Sigmoid colon (tissue), 4 donors: ENCODE measurements at regions not wholly inside any gene's neighbourhood (a gene's known extent, or its start where the extent isn't known, plus 50 kb on each side); places are given as distances from the start of the nearest gene placed in this dataset.

Experiments
- CTCF ChIP-seq, 4 experiments: fragments of 450-650 bp in 3 of 4; fragments of 200-600 bp in 1 of 4; IDR thresholded peaks; one replicate each; pipeline ENCODE4 v1.5.1; 2016 to 2019; ENCODE audit warnings: antibody characterized with exemption in 4 of 4, mild to moderate bottlenecking in 3 of 4, moderate library complexity in 2 of 4
- EP300 ChIP-seq, 4 donors: sonication (generic); formaldehyde crosslinking; IDR thresholded peaks; one replicate each; pipeline ENCODE4 v1.6.1; 2017; ENCODE audit warnings: antibody characterized with exemption in 4 of 4
- POLR2A ChIP-seq, 2 donors: fragments of 450-650 bp; IDR thresholded peaks; one replicate each; pipeline ENCODE4 v1.6.1; 2016; ENCODE audit warnings: antibody characterized with exemption in 2 of 2, mild to moderate bottlenecking in 2 of 2, moderate library complexity in 2 of 2
- POLR2AphosphoS5 ChIP-seq, 4 donors: sonication (generic); formaldehyde crosslinking; IDR thresholded peaks; one replicate each; pipeline ENCODE4 v1.6.1; 2017; ENCODE audit warnings: antibody characterized with exemption in 4 of 4

GRCh38 chr9:35555246-35555701 is 49.8 kb upstream of the TESK1 start:
- TF ChIP-seq CTCF (IDR thresholded peaks at IDR 0.05) (no peak), POLR2AphosphoS5 (IDR thresholded peaks at IDR 0.05) (no peak), POLR2A (IDR thresholded peaks at IDR 0.05) (no peak), EP300 (IDR thresholded peaks at IDR 0.05) (no peak)
